ENCODE measurements at regions not wholly inside any gene's neighbourhood (a gene's known extent, or its start where the extent isn't known, plus 50 kb on each side); places are given as distances from the start of the nearest gene placed in this dataset.

DNA sequence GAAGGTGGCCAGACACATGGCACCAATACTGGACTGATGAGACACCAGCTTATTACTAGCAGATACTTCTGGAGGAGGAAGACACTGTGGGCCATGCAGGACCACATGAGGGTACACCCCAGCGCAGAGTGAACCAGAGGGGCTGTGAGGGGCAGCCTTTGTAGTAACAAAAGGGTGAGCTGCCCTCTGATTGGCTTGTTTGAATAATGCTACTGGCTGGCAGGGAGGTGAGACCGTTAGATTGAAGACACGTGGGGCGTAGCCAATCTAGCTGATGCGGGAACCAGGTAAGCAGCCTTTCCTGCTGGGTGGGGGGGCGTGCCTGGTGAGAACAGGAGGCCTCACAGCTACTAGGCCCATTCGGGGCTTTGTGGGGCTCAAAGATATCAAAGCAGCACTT is 102.8 kb upstream of the SEC14L1 start:
- TF ChIP-seq CTCF (conservative IDR thresholded peaks at IDR 0.05 in 1 of 2, IDR thresholded peaks at IDR 0.05 in 1 of 2; ENCODE audit: low read depth in 1 of 2, low read length in 2 of 2) (no peak), EZH2 (IDR thresholded peaks at IDR 0.05; ENCODE audit: low read length, missing control alignments) (no peak)

Measured in fibroblast of lung (primary cell).